ENCODE measurements at regions not wholly inside any gene's neighbourhood (a gene's known extent, or its start where the extent isn't known, plus 50 kb on each side); places are given as distances from the start of the nearest gene placed in this dataset.

DNA sequence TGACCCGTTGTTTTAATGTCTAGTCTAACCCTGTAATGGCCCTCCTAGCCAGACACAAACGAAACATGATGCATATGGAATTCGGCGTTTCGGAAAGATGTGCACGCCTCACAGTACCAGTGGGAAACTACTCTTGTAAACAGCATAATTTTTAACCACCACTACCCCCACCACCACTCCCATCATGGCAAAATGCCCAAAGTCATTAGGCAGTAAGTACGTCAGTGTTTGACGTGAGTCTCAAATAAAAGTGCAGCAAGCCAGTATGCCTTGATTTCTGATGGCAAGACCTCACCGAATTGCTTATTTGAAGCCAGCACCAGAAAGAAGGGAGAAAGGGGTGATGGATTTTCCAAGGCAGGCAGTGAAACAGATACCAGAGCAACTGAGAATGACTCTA is 71.4 kb downstream of the ADRB2 start:
- H3K79me2 ChIP-seq (ENCODE audit: control insufficient read depth, insufficient read depth, low read length), result no peaks in the 10 kb centered on the region
- dilution Hi-C loops (cut with MboI; ENCODE audit: extremely low pct_ligation_motif_present, low sequenced_read_pairs), result no loop called here
- H3K9ac ChIP-seq (ENCODE audit: control insufficient read depth, extremely low read depth, insufficient read depth, low read length), result no peak overlapping the region
- H3K9me3 ChIP-seq (ENCODE audit: control insufficient read depth, low read depth, low read length), result peaks cover 3% of the 10 kb centered on the region
- no peak for TF ChIP-seq EZH2 (IDR thresholded peaks at IDR 0.05; ENCODE audit: low read length)
- TF ChIP-seq, protein P1, sequence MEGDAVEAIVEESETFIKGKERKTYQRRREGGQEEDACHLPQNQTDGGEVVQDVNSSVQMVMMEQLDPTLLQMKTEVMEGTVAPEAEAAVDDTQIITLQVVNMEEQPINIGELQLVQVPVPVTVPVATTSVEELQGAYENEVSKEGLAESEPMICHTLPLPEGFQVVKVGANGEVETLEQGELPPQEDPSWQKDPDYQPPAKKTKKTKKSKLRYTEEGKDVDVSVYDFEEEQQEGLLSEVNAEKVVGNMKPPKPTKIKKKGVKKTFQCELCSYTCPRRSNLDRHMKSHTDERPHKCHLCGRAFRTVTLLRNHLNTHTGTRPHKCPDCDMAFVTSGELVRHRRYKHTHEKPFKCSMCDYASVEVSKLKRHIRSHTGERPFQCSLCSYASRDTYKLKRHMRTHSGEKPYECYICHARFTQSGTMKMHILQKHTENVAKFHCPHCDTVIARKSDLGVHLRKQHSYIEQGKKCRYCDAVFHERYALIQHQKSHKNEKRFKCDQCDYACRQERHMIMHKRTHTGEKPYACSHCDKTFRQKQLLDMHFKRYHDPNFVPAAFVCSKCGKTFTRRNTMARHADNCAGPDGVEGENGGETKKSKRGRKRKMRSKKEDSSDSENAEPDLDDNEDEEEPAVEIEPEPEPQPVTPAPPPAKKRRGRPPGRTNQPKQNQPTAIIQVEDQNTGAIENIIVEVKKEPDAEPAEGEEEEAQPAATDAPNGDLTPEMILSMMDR (optimal IDR thresholded peaks at IDR 0.05 in 1 of 3, IDR thresholded peaks at IDR 0.05 in 1 of 3, conservative IDR thresholded peaks at IDR 0.05 in 1 of 3; ENCODE audit: extremely low read depth in 1 of 3, insufficient read depth in 2 of 3, low read length in 3 of 3), result no peak
- peaks cover 7% of the 10 kb centered on the region for H3K4me1 ChIP-seq (ENCODE audit: control insufficient read depth, extremely low read depth, insufficient read depth, low read length)
- no peaks in the 10 kb centered on the region for H3K36me3 ChIP-seq (ENCODE audit: control insufficient read depth in 2 of 2, extremely low read depth in 1 of 2, insufficient read depth in 2 of 2, low read length in 2 of 2)
- FAIRE-seq (no peak), DNase-seq (ENCODE audit: low read depth, low spot score) (no peak)
- no peaks in the 10 kb centered on the region for H3K27me3 ChIP-seq (ENCODE audit: control insufficient read depth, extremely low read depth, insufficient read depth, low read length)
- no peak overlapping the region for H2AFZ ChIP-seq (ENCODE audit: control insufficient read depth, low read length)
- H3K4me2 ChIP-seq (ENCODE audit: control insufficient read depth, extremely low read depth, insufficient read depth, low read depth, low read length), result no peak overlapping the region
- no peak overlapping the region for H3K4me3 ChIP-seq (ENCODE audit: control insufficient read depth in 2 of 3, extremely low read depth in 1 of 3, insufficient read depth in 2 of 3, low read depth in 1 of 3, low read length in 3 of 3)
- H3K27ac ChIP-seq (ENCODE audit: control insufficient read depth, insufficient read depth, low read length), result no peak overlapping the region
- no peaks in the 10 kb centered on the region for H4K20me1 ChIP-seq (ENCODE audit: control insufficient read depth, extremely low read depth, insufficient read depth, low read length)
- no peaks in the 10 kb centered on the region for H3K9me1 ChIP-seq (ENCODE audit: control insufficient read depth, extremely low read depth, insufficient read depth, low read length)

- Histone ChIP-seq H3K27ac (ENCODE audit: control insufficient read depth, insufficient read depth, low read length) (no peak overlapping the region), H3K4me2 (ENCODE audit: control insufficient read depth, extremely low read depth, insufficient read depth, low read depth, low read length) (no peak overlapping the region), H3K9ac (ENCODE audit: control insufficient read depth, extremely low read depth, insufficient read depth, low read length) (no peak overlapping the region), H4K20me1 (ENCODE audit: control insufficient read depth, extremely low read depth, insufficient read depth, low read length) (no peaks in the 10 kb centered on the region), H3K36me3 (ENCODE audit: control insufficient read depth in 2 of 2, extremely low read depth in 1 of 2, insufficient read depth in 2 of 2, low read length in 2 of 2) (no peaks in the 10 kb centered on the region), H3K79me2 (ENCODE audit: control insufficient read depth, insufficient read depth, low read length) (no peaks in the 10 kb centered on the region), H3K9me1 (ENCODE audit: control insufficient read depth, extremely low read depth, insufficient read depth, low read length) (no peaks in the 10 kb centered on the region), H2AFZ (ENCODE audit: control insufficient read depth, low read length) (no peak overlapping the region), H3K27me3 (ENCODE audit: control insufficient read depth, extremely low read depth, insufficient read depth, low read length) (no peaks in the 10 kb centered on the region), H3K4me1 (ENCODE audit: control insufficient read depth, extremely low read depth, insufficient read depth, low read length) (peaks cover 7% of the 10 kb centered on the region), H3K9me3 (ENCODE audit: control insufficient read depth, low read depth, low read length) (peaks cover 3% of the 10 kb centered on the region), H3K4me3 (ENCODE audit: control insufficient read depth in 2 of 3, extremely low read depth in 1 of 3, insufficient read depth in 2 of 3, low read depth in 1 of 3, low read length in 3 of 3) (no peak overlapping the region)
- no peak for TF ChIP-seq EZH2 (IDR thresholded peaks at IDR 0.05; ENCODE audit: low read length)
- TF ChIP-seq, protein P1 (optimal IDR thresholded peaks at IDR 0.05 in 1 of 3, IDR thresholded peaks at IDR 0.05 in 1 of 3, conservative IDR thresholded peaks at IDR 0.05 in 1 of 3; ENCODE audit: extremely low read depth in 1 of 3, insufficient read depth in 2 of 3, low read length in 3 of 3), result no peak
- FAIRE-seq, result no peak
- dilution Hi-C loops (cut with MboI; ENCODE audit: extremely low pct_ligation_motif_present, low sequenced_read_pairs), result no loop called here
- no peak for DNase-seq (ENCODE audit: low read depth, low spot score)
Observed at GRCh38 chr5:148898413-148899075, 72.1 kb downstream of the ADRB2 start.
